Activated gamma-delta T cell (primary cell): ENCODE measurements at regions not wholly inside any gene's neighbourhood (a gene's known extent, or its start where the extent isn't known, plus 50 kb on each side); places are given as distances from the start of the nearest gene placed in this dataset.
"Not testable (repeated sequence)": the region's sequence is repeated elsewhere in the genome, so short reads cannot be mapped to it uniquely, and the experiment has no call there.

Source experiments
- DNase-seq: peaks from one replicate; lab custom pipeline; 2025; lab: John Stamatoyannopoulos, UW

DNA sequence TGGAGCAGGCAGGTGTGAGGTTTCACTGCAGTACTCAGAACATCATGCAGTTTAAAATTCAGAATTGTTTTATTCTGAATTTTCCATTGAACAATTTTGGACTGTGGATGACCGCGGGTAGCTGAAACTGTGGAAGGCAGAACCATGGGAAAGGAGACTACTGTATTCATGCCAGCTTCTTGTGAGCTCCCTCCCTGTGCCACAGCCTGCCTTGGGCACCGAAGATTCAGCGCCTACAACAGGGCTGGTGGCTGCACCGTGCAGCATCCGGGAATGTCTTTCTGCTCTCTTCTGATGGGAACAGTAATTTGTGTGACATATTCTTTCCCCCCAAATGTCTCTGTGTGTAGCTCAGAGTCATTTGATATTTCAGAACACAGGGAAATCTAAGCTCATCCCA, 118.5 kb upstream of the NKX1-1 start:
- no peak for DNase-seq

DNA sequence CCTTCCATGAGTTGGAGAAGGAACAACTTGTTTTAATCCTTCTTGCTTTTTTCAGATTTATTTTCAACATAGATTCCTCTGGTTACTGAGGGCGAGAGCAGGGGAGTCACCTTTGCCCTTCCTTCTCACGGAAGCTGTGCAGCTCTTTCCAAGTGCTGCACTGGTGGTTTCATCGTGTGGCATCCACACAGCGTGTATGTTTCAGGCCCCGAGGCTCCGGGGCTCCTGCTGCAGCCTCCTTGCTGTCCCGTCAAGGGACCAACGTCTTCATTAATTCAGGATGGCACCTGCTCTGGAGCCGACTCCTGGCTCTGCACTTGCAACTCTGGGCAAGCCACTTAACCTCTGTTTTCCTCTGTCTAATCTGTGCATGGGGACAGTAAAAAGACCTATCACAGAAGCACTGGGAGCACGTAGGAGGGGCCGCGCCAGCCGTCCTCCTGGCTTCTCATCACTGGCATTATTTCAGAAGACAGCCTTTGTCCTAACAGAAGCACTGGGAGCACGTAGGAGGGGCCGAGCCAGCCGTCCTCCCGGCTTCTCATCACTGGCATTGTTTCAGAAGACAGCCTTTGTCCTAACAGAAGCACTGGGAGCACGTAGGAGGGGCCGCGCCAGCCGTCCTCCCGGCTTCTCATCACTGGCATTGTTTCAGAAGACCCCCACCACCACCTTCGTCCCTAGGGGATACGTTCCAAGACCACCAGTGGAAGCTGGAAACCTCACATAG, 117.8 kb upstream of the NKX1-1 start:
- no peak for DNase-seq

DNA sequence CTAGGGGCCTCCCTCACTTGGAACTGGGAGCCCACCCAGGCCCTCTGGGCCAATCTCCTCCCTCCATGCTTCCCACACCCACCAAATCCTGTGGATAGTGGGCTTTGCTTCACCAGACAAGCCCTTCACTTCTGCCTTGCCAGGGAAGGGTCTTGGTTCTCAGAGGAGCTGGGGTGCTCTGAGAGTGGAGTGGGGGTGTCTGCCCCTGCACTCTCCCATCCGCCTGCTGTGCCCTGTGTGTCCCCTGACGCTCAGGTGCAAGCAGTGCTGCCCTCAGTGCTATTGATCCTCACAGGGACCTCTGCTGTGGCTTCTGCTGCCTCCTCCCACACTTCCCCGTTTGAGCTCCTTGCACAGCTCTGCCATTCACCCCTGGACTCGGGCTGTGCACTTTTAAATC, 117.3 kb upstream of the NKX1-1 start:
- no peak for DNase-seq

DNA sequence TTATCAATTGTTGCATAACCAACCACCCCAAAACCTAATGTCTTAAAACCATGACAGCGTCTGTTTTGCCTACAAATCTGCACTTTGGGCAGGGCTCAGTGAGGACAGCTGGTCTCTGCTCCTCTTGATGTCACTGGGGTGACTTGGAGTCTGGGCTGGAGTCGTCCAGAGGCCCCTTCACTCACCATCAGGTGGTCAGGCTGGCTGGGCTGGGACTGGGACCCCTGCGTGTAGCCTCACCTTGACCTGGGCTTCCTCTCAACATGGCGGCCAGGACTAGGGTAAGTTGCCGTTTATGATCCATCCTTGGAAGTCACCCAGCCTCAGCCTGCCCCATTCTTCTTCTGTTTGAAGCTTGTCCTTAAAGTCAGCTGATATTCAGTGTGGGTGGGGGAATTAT, 116.8 kb upstream of the NKX1-1 start:
- DNase-seq: no peak

DNA sequence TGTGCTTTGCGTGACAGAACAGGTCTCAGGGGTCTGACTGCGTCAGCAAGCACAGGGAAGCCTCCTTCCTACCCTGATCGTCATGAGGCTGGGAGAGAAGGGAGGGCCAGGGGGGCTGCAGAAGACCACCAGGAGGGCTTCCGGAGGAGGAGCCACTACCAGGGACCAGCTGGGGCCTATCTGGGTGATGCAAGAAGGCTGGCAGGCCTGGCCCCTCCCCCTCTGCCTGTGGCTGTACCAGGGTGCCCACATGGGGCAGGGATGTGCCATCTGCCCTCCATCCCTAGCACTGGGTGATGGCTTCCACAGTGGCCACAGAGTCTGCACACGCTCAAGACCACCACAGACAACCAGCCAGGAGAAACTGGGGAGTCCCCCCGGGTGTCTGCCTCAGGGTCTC, 116.4 kb upstream of the NKX1-1 start:
- DNase-seq: no peak

DNA sequence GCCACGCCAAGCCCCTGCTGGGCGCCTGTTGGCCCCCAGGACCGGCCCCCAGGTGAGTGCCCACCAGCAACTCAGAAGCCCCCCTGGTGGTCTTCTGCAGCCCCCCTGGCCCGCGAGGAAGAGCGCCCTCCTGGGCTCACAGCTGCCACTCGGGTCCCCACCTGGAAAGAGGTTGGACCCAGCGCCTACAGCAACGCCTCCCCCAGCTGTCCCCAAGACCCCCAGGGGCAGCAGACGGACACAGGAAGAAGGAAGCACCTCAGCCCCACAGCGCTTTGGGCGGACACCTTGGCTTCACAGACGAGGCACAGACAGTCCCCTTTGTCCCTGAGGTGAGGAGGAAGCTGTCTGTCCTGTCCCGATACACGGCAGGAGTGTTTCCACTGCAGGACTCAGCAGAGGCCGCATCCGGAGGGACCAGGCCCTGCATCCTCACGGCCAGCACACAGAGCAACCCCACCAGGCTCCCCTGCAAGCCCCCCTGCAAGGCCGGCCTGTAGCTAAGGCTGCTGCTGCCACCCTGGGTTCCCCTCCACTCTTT, 115.6 kb upstream of the NKX1-1 start:
- no peak for DNase-seq

DNA sequence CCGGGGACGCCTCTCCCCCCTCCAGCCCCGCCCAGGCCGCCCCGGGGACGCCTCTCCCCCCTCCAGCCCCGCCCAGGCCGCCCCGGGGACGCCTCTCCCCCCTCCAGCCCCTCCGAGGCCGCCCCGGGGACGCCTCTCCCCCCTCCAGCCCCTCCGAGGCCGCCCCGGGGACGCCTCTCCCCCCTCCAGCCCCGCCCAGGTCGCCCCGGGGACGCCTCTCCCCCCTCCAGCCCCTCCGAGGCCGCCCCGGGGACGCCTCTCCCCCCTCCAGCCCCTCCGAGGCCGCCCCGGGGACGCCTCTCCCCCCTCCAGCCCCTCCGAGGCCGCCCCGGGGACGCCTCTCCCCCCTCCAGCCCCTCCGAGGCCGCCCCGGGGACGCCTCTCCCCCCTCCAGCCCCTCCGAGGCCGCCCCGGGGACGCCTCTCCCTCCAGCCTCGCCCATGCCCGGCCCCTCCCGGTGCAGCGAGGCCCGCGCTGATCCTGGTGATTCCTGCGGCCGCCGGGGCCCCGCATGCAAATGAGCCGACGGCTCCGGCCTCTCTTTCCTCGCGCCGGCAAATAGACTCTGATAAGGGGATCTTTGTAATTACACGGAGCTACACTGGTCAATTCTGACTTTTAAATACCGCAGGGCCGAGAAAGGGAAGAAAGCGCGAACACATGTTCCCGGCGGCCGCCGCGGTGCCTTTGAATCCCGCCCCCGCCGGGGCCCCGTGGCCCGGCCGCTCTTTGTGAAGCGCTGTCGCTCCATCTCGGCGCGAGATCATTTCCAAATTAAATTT, 114.7 kb upstream of the NKX1-1 start:
- not testable (repeated sequence) for DNase-seq

DNA sequence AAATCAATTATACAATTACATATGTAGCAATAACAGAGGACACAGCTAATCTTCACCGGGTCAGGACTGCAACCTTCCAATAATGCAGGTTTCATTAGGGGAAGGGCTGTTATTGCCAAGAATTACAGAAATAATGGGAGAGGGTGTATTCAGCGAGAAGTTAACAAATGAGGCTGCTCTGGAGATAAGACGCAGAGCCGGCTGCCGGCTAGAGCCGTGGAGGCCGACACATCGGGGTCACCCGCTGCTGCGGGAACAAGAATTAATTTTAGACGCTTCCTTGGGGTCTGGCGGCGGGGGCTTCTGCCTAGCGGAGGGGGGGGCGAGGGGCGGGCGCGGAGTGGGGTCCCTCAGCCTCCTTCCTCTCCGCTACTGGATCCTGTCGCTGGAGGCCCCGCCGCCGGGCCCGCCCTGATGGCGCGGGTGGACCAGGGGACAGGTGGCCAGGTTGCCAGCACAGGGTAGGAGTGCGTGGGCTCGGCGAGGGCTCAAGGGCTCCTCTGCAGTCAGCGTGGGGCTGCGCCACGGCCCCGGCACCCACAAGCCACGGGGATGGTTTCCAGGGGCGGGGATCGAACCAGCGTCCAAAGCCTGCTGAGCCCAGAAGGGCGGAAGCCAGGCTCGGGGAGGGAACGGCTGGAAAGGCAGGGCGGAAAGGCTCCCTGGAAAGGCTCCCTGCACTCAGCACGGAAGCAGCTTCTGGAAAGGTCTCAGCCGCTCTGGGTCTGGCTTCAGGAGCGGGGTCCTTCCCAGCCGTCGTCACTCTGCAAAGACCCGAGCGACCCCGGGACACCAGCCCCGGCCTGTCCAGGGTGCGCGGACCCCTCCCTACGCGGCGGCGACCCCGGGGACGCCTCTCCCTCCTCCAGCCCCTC, 113.8 kb upstream of the NKX1-1 start:
- DNase-seq: no peak

DNA sequence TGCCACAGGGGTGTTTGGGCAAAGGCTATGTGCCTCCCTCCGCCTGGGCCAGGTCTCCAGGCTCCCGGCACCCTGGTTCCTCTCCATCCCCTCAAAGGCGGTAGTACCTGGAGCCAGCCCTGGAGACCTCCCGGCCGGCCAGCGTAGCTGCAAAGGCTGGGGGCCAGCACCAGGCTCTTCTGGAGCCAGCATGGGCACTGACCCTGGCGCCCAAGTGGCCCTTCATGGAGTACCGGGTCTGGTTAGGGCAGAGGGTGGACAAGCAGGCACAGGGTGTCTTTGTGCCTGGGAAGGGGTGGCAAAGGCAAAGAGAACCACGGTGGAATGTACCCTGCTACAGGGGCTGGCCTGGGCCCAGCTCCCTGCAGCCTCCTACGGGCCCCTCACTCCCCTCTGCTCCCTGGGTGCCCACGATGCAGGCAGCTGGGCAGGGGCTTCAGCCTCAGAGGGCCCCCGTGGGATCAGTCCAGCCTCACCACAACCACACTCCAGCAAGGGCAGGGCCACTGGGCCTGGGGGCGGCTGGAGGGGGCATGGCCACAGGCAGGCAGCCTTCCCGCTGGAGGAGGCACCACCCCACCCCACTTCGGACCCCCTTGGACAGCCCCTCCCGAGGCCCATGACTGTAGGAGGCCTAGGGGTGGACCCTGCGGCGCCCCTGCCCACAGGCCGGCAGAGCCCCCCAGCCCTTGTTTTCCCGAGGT, 112.9 kb upstream of the NKX1-1 start:
- DNase-seq: no peak

DNA sequence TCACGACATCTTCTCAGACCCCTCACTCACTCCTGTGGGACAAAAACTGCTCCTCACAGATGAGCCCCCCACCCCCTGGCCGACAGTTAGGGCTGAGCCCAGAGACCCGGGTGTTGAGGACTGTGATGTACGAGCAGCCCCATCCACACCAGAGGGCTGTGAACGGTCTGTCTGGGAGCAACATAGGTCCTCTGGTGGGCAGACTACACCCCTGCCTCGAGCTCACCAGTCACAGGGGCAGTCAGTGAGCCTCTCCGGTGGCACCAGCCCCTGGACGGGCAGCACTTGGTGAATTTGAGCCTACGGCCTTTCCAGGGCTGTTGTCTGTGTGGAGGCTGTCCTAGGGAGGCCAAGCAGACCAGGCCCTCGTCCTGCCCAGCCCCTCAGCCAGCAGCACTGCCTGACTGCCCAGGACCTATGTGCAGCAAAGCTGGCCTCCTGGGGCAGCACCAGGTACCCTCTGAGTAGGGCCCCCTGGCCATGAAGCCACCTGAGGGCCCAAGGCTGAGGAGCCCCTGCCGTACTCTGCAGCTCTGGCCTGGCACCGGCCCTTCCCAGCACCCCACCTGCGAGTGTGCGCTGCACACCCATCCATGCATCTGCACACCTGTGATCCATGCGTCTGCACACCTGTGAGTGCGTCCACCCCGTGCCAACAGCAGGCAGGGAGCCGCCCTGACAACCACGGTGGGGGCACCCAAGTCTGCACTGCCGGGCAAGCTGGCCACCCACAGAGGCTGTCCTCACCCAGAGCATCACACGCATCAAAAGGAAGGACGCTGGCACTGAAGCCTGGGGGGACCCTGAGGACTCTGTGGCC, 111.6 kb upstream of the NKX1-1 start:
- no peak for DNase-seq

DNA sequence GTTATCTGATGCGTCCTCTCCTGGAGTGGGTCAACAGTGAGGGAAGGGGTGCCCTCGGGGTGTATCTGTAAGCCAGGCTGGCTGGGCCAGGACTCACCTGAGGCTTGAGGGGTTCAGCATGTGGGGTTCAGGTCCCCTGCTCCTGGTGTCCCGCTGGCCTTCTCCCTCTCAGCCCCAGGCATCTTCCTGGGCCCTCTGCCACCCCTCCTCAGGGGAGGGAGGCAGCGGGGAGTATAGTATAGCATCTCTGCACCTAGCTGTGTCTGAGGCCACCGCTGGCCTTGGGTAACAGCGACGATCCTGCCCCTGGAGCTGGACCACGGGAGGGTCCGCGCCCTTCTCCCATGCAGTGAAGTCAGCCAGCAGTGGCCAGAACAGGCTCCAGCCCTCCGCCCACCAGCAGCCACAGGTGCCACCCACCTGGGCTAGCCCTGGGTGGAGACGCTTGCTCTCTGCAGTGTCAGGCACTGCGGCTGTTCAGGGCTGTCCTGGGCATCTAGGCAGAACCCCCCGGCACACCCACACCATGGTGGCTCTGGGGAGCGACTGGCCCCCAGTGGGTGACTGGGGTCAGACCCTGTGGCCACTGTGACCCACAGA, 110.7 kb upstream of the NKX1-1 start:
- DNase-seq: no peak

DNA sequence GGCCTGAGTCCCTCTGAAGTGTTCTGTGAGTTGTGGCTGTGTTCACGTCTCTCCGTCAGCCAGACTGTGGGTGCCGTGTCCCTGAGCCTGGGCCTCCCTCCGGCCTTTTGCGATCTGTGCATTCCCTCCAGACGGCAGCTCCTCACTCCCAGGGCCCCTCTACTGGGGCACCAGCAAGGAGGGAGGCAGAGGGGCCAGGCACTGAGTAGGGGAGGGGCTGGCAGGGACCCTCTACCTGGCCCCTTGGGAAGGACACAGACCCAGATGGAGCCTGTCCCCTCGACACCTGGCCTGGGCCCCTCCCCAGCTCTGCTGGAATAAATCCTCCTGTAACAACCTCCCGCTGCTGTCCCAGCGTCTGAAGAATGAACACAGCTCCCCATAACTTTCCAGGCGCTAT, 110.0 kb upstream of the NKX1-1 start:
- no peak for DNase-seq

DNA sequence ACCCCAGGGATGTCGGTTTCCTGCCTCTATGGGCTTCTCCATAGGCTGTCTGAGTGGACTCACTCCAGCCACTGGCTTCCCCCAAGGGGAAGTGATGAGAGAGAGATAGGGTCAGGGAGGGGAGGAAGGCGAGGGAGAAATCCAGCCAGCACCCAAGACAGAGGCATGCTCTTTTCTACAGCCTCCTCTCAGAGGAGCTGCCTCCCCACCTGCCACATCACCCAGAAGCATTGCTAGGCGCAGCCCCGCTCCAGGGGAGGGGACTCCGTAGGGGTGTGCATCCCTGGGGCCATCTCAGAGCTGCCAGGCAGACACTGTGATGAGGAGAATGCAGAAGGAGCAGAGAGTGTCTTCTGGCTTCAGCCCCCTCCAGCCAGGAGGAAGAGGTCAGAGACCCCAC, 109.5 kb upstream of the NKX1-1 start:
- no peak for DNase-seq

DNA sequence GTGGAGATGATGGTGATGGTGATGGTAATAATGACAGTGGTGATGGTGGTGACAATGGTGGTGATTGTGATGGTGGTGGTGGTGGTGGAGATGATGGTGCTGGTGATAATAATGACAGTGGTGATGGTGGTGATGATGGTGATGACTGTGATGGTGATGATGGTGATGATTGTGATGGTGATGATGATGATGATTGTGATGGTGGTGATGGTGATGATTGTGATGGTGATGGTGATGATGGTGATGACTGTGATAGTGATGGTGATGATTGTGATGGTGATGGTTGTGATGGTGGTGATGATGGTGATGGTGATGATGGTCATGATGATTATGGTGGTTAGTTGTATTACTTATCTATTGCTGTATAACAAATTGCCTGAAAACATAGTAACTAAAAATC, 108.9 kb upstream of the NKX1-1 start:
- DNase-seq: no peak

DNA sequence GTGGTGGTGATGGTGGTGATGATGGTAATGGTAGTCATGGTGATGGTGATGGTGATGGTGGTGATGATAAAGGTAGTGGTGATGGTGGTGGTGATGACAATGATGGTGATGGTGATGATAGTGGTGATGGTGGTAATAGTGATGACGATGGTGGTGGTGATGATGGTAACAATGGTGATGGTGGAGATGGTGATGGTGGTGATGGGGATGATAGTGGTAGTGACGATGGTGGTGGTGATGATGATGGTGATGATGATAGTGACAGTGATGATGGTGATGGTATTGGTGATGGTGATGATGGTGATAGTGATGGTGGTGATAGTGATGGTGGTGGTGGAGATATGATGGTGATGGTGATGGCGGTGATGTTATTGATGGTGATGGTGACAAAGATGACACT, 108.4 kb upstream of the NKX1-1 start:
- DNase-seq: no peak

DNA sequence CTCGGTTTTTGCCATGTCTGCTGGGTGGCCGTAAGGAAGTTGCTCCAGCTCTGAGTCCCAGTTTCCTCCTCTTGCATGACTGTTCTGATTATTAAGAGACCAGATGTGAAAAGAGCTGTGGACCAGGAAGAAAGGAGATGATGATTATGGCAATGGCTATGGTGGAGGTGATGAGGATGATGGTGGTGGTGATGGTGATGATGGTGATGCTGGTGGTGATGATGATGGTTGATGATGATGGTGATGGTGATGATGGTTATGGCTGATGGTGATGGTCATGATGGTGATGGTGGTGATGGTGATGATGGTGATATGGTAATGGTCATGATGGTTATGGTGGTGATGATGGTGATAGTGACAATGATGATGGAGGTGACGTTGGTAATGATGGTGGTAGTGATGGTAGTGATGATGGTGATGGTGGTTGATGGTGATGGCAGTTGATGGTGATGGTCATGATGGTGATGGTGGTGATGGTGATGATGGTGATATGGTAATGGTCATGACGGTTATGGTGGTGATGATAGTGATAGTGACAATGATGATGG, 107.8 kb upstream of the NKX1-1 start:
- no peak for DNase-seq

DNA sequence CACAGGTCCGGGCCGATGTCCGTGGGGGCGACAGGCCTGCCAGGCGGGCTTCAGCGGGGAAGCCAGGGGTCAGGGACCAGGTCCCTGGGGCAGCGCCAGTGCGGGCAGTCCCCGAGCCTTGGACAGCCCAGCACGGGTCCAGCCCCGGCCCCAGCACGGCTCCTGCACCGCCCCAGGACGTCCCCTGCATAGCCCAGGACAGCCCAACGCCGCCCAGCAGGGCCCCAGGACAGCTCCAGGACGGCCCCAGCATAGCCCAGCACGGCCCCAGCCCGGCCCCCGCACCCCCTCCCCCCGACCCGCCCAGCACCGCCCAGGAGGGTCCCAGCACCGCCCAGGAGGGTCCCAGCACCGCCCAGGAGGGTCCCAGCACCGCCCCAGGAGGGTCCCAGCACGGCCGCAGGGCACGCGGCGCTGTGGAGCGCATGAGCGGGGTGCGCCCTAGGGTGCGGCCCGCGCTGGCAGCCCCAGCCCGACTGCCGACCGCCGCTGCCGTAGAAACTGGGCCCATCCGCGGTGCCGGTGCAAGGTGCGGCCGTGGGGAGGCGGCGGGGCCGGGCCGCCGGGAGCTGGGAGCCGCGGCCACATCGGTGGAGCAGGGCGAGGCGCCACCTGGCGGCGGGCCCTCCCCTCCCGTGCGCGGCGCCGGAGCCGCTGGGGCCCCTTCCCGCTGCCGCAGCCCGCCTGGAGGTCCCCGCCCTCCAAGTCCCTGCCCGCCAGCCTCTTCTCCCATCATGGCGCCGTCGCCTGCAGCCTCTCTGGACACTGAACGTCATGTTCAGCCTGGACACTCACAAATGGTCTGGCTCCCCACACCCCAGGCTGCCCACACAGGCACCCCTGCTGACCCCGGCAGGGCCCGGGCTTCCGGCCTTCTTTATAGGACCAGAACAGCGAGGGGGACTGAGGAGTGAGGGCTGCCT, 106.8 kb upstream of the NKX1-1 start:
- DNase-seq: peak; percentile 19

DNA sequence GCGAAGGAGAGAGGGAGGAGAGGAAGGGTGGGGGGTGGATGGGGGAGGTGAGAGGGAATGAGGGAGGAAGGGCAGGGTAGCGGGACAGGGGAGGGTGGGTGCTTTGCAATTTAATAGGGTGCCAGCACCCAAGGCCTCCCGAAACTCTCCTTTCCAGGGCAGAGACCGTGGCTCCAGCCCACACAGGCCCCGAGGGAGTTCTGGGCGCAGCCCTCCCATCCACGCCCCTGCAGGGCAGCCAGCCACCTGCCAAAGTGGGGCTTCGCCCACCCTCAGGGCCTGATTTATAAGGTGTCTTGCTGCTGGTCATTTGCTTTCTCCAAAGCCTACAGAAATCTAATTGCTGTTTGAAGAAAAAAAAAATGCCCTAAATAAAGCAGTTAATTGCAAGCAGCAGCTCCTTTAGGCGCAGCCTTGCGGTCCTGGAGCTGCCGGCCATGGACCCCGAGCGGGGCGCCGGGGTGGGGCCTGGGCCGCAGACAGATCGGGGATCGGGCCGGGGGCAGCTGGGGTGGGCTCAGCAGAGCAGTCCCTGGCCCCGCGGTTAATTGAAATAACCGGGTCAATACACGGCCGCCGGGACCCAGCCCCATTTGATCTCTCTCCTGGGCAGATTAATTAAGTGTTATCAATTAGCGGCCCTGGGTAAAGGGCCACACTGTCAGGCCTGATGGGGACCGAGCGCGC, 106.0 kb upstream of the NKX1-1 start:
- no peak for DNase-seq
